Progenitor cell of endocrine pancreas (in vitro differentiated cells): ENCODE measurements at regions not wholly inside any gene's neighbourhood (a gene's known extent, or its start where the extent isn't known, plus 50 kb on each side); places are given as distances from the start of the nearest gene placed in this dataset.

Experiments
- DNase-seq: peaks from one replicate; pipeline ENCODE4 v3.0.0; 2021; ENCODE audit warnings: low spot score; ENCODE audit not compliant: unreplicated experiment
- H3K27ac Mint-ChIP-seq: 2 replicates; pipeline ENCODE4 v1.8.0; 2021; ENCODE audit warnings: mild to moderate bottlenecking, moderate library complexity, mixed read lengths
- H3K27me3 Mint-ChIP-seq: 2 replicates; pipeline ENCODE4 v1.8.0; 2021; ENCODE audit warnings: mixed read lengths
- H3K36me3 Mint-ChIP-seq: 2 replicates; pipeline ENCODE4 v1.8.0; 2022; ENCODE audit warnings: mixed read lengths; ENCODE audit not compliant: insufficient read depth
- H3K4me1 Mint-ChIP-seq: 2 replicates; pipeline ENCODE4 v1.8.0; 2021; ENCODE audit warnings: low read depth, mixed read lengths
- H3K4me3 Mint-ChIP-seq: 2 replicates; pipeline ENCODE4 v1.8.0; 2021; ENCODE audit warnings: low read depth, mild to moderate bottlenecking, moderate library complexity, mixed read lengths
- H3K9me3 Mint-ChIP-seq: 2 replicates; pipeline ENCODE4 v1.8.0; 2021; ENCODE audit warnings: low read depth, mixed read lengths
- TF ChIP-seq, protein P1 (sequence below): fragments of 200-600 bp; sonication (generic); IDR thresholded peaks from one replicate; pipeline ENCODE4 v1.5.0; 2021; ENCODE audit warnings: antibody characterized with exemption, mild to moderate bottlenecking; ENCODE audit not compliant: unreplicated experiment

DNA sequence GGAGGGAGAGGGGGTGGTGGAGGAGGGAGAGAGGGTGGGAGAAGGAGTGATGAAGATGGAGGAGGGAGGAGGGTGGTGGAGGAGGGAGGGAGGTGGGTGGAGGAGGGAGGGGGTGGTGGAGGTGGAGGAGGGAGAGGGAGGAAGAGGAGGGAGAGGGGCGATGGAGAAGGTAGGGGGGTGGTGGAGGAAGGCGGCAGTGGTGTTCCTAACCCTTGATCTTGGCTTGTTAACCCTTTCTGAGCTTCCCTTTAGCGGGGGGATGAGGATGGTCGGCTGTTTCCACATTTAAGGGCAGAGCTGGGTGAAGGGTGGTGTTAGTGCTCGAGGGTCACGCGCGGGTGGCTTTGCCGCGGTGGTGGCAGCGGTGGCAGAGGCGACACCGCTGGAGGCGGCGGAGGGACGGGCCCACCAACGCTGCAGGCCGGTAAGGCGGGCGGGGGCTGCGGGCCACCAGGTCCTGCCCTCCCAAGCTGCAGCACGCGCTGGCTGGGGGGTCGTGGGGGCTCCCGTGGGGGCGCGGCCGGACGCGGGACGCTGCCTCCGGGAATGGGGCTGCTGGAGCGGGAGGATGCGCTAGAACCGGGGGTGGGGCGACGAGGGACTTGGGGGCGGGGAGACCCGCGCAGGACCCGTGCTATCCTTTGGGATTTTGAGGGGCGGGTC is 156.3 kb downstream of the PTPN11 start:
- peaks cover 65% of the 10 kb centered on the region for H3K27me3 Mint-ChIP-seq
- DNase-seq: no peak
- no peak overlapping the region for H3K4me3 Mint-ChIP-seq
- TF ChIP-seq, protein P1, sequence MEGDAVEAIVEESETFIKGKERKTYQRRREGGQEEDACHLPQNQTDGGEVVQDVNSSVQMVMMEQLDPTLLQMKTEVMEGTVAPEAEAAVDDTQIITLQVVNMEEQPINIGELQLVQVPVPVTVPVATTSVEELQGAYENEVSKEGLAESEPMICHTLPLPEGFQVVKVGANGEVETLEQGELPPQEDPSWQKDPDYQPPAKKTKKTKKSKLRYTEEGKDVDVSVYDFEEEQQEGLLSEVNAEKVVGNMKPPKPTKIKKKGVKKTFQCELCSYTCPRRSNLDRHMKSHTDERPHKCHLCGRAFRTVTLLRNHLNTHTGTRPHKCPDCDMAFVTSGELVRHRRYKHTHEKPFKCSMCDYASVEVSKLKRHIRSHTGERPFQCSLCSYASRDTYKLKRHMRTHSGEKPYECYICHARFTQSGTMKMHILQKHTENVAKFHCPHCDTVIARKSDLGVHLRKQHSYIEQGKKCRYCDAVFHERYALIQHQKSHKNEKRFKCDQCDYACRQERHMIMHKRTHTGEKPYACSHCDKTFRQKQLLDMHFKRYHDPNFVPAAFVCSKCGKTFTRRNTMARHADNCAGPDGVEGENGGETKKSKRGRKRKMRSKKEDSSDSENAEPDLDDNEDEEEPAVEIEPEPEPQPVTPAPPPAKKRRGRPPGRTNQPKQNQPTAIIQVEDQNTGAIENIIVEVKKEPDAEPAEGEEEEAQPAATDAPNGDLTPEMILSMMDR: no peak
- no peaks in the 10 kb centered on the region for H3K4me1 Mint-ChIP-seq
- no peaks in the 10 kb centered on the region for H3K9me3 Mint-ChIP-seq
- no peaks in the 10 kb centered on the region for H3K36me3 Mint-ChIP-seq
- H3K27ac Mint-ChIP-seq: no peak overlapping the region

DNA sequence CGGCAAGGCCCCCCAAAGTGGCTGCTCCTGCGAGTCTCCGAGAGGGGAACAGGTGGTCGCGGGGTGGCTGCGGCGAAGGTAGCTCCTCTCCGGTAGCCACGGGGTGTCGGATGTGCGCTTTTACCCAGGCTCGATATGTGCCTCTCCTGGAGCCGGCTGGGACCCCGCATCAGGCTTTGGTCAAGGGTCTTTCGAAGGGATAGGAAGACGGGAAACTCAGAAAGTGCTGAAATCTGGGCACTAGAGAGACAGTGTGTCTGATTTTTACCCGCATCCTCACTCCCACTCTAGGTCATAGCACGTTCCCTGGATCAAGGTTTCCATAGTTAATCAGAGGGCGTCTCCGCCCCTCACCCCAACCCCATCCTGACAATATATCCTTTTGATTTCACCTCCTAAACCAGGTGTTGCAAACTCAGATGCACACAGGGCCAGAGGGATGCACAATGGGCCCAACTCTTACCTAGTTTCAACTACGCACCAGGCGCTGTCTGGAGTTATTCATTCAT is 156.9 kb downstream of the PTPN11 start:
- no peak for DNase-seq
- Mint-ChIP-seq H3K36me3 (no peaks in the 10 kb centered on the region), H3K4me1 (no peaks in the 10 kb centered on the region), H3K27me3 (peaks cover 64% of the 10 kb centered on the region), H3K4me3 (no peak overlapping the region), H3K9me3 (no peaks in the 10 kb centered on the region), H3K27ac (no peak overlapping the region)
- TF ChIP-seq, protein P1: no peak

DNA sequence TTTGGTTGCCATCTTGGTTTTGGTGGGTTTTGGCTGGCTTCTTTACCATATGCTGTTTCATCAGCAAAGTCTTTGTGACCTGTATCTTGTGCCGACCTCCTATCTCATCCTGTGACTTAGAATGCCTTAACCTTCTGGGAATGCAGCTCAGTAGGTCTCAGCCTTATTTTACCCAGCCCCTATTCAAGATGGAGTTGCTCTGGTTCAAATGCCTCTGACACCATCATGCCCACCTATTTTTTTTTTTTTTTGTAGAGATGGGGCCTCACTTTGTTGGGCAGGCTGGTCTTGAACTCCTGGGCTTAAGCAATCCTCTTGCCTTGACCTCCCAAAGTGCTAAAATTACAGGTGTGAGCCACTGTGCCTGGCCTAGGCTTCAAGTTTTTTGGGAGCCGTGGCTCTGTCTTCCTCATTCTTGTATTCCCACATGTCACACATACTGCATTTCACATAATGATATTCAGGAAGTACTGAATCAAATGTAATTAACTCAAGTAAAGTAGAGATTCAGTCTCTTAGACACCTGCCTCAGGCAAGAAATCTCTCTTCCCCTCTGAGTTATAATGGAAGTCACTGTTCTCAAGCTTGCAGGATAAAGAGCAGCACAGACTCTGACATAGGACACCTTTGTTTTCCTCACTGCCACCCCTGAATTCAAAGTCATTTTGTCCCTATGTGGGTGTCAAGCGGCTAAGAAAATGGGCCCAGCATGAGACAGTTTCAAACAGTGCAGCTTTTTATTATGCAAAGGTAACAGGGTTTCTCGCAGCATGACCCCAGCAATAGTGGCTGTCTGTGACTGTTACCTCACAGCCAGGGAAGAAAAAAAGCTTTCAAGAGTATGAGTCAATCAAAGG is 159.0 kb downstream of the PTPN11 start:
- Mint-ChIP-seq H3K27me3 (peaks cover 58% of the 10 kb centered on the region), H3K4me3 (no peak overlapping the region), H3K9me3 (no peaks in the 10 kb centered on the region), H3K36me3 (no peaks in the 10 kb centered on the region), H3K27ac (no peak overlapping the region), H3K4me1 (no peaks in the 10 kb centered on the region)
- TF ChIP-seq, protein P1: no peak
- no peak for DNase-seq

DNA sequence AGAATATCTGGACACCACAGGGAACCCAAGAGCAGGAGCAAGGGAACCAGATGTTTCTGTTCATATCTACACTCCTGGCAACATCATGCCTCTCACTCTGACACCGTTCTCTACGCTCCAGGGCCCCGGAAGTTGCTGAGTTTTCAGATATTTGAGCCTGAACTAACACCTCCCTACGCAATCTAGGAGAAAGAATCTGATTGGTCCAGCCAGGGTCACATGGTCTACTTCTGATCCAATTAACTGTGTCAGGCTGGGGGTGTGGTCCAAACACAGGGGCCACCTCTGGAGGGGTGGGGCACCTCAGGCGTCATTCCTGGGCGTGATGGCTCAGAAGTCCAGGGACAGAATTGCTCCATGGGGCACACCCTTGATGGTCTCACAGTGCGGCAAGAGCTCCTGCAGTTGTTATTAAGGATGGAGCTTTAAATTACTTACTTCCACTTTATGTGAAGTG is 165.5 kb downstream of the PTPN11 start:
- Mint-ChIP-seq H3K9me3 (peaks cover 8% of the 10 kb centered on the region), H3K27ac (no peak overlapping the region), H3K4me1 (peaks cover 11% of the 10 kb centered on the region), H3K27me3 (peaks cover 13% of the 10 kb centered on the region), H3K4me3 (no peak overlapping the region), H3K36me3 (peaks cover 2% of the 10 kb centered on the region)
- no peak for DNase-seq
- TF ChIP-seq, protein P1: no peak

DNA sequence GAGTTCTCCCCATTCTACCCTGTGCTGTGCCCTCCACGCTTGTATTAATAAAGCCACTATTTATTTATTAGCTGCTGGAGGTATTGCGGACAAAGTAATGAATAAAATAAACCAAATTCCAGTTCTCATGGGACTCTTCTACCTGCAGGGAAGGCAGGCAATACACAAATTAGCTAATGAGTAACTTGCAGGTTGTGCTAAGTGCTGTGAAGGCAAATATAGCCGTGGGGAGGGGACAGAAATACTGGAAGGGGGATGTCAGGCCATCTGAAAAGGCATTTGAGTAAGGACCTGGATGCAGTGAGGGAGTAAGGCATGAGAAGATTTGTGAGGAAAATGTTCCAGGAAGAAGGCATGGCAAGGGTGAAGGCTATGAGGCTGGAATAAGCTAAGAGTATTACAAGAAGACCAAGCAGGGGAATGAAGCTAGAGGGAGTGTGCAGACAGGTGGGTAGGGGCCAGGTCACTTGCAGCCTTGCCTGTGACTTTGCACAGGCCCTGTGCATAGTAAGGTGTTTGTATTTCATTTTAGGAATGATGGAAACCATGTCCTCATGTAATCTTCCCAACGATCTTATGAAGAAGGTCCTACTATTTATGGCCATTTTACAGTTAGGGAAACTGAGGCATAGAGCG is 167.5 kb downstream of the PTPN11 start:
- no peak for DNase-seq
- Mint-ChIP-seq H3K27ac (no peak overlapping the region), H3K4me3 (peak overlapping the region; percentile 33), H3K27me3 (peaks cover 11% of the 10 kb centered on the region), H3K9me3 (peaks cover 8% of the 10 kb centered on the region), H3K4me1 (peaks cover 11% of the 10 kb centered on the region), H3K36me3 (peaks cover 2% of the 10 kb centered on the region)
- TF ChIP-seq, protein P1: no peak
